Left renal cortex interstitium (tissue), 4 donors: ENCODE measurements at regions not wholly inside any gene's neighbourhood (a gene's known extent, or its start where the extent isn't known, plus 50 kb on each side); places are given as distances from the start of the nearest gene placed in this dataset.
"Not testable (repeated sequence)": the region's sequence is repeated elsewhere in the genome, so short reads cannot be mapped to it uniquely, and the experiment has no call there.

Experiments used
- DNase-seq, 4 donors: peaks; one replicate each; pipeline ENCODE4 v3.0.0-alpha.2; 2013; ENCODE audit warnings: low read depth in 4 of 4, low spot score in 2 of 4, missing footprints in 1 of 4

GRCh38 chrX:7542587-7543380 is 300.2 kb upstream of the VCX start:
- DNase-seq: no peak

DNA sequence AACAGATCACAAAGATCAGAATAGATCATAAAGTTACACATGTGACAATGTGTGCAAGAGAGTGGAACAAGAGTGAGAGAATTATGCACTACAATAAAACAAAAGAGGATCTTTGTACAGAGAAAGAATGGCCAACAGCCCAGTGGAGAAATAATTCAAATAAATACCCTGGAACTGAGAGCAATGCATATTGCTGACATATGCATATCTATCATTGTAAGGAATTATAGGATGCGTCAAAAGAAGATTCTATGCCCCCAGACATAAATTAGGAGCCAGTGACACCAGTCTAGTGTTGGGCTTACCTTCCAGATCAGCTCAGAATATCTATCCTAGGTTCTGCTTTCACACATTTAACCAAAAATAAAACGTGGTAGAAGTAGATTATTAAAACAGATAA is 320.1 kb upstream of the VCX start:
- DNase-seq: no peak

DNA sequence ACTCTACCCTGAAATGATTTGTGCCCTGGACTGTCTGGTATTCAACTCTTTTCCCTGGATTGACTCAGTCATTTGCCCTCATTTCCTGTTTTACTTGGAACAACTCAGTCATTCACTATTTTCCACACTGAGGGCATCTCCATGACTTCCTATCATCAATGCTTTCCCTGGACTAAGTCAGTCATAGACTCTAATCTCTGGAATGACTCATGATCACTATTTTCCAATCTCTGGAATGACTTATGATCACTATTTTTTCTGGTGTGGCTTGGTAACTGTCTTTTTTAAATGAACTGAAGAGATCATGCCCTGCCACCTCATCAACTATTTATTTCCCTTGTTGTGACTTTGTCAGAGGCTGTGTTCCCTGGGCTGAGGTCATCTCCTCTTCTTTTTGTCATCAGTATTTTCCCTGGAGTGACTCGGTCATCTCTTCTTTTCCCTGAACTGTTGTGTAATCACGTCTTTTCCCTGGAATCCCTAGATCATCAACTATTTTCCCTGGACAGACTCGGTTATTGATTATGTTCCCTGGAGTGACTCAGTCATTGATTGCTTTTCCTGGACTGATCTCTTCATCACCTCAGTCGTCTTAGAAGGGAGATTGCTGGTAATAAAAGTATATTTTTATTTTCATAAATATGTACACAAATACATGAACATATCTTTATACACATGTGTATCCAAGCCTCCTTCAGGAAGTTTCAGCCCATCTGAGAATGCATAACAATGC is 327.1 kb upstream of the VCX start:
- no peak for DNase-seq

- DNase-seq: no peak
Observed at GRCh38 chrX:7514871-7515599, 327.9 kb upstream of the VCX start.

GRCh38 chrX:7512845-7513244 is 330.1 kb upstream of the VCX start:
- no peak for DNase-seq

DNA sequence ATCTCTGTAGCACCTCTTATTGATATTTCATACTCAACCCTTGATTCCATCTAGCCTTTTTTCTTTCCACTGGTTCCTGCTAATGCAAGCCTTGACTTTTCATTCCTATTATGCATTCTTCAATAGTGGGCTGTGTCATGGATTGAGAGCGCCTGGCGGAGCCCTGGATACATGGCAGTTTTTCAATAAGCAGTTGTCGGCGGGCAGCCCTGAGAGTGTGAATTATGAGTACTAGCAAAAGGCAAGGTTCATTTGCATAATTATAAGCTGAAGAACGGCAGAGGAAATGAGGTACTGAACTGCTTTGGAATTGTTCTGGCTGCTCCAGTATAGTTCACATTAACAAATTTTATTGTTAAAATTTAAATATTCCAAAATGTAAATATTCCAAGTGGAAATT is 339.7 kb upstream of the VCX start:
- DNase-seq: no peak

DNA sequence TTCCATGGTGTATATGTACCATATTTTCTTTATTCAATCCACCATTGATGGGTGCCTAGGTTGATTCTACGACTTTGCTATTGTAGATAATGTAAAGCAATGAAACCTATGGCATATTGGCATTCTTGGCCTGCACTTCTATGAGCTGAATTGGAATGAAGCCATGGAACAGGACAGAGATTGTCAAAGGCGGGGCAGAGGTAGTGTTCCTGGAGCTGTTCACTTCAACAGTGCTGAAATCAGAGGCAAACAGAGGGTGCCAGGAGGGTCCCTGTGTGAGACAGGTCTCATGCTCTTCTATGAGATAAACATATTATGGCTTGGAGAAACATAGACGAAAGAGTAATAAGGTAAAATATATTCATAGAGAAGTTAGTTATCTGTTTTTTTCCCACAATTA is 342.6 kb upstream of the VCX start:
- DNase-seq: no peak

- no peak for DNase-seq
Observed at GRCh38 chrX:7486505-7486904, 338.6 kb upstream of the PUDP start.

DNA sequence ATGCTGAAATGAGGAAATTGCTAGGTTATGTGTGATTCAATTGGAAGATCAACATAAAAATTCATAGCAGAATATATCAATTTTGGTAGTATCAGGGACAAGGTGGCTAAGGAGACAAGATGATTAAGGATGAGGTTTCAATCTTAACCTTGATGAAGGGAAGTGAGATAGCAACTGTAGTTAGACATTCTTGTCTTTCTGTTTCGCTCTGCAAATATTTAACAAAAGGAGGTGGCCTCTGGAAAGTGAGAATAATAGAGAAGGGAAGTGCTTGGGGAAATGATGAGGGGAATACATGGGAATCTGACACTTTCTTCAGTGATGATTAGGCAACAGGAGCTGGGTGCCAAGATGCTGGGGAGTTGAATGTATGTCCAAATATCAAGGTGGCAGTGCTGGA is 337.1 kb upstream of the PUDP start:
- DNase-seq: no peak

DNA sequence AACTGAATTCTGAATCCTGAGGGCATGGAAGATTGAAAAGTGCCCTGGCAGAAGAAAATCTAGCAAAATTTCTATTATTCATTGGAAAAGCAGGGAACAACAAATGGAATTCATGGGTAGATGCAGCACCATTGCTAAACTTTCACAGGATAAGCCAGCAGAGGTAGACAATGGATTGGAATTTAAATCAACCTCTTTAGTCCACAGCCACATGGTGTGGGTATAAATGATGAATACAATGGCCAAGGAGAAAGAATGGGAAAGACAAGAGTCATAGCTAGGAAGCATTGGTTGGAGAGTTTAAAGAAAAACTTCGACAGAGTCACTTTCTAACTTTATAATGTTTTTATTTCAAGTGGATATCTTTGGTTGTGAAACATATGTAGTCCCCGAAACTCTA is 332.8 kb upstream of the PUDP start:
- no peak for DNase-seq

DNA sequence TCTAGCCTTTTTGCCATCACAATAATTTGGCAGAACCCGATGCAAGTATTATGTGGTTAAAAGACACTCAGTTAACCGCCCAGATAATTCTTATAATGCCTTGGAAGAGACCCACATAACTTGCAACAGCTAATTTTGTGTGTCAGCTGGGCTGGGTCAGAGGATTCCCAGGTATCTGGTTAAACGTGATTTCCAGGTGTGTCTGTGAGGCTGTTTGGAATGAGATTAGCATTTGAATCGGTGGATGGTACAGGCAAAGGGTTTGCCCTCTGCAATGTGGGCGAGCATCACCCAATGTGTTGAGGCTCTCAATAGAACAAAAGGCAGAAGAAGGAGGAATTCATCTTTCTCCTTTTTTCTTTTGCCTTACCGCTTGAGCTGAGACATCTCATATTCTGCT is 314.2 kb upstream of the PUDP start:
- no peak for DNase-seq

- DNase-seq: not testable (repeated sequence)
Observed at GRCh38 chrX:7461051-7461450, 313.1 kb upstream of the PUDP start.

DNA sequence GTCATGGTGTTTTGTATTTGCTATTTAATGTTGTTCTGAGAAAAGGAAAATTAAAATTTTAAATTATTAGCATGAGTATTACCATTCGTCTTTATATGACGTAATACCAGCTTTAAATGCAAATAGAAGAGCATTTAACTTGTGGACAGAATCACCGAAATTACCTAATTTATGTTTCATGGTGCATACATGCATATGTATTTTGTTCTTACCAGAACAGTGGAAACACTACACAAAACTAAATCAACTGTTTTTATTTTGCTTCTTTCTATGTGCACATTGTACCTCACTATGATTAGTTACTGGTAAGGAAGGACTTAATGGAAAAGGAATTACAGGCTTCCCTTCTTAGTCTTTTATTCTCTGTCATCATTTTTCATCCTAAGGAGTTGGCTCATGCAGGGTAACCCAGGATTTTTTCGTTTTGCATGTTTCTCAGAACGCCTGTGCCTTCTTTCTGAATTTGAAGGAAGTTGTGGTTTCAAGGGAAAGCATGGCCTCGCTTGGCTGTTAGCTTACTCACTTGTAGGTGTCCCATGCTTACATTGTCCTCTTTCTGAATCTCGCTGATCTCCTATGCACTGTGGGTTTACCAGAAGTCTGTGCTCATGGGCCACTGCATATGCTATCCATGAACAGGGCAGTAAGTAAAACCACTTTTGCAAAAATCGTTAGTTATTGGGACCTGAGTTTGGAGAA is 300.0 kb upstream of the PUDP start:
- no peak for DNase-seq

DNA sequence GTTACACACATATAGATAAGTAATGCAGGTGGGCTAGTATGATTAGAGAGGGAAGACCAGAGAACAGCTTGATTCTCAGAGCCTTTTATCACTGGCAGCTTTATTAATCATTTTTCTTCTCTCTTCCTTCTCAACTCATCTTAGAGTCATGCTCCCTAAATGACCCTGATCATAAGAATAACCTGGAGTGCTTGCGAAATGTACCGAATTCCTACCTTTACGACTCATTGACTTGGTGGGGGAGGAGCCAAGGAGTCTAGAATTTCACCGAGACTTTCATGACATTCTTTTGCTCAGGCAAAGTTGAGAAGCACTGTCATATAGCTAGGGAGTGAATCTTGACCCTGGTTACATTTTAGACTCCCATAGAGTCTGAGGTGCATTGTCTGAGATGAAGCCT is 298.9 kb upstream of the PUDP start:
- no peak for DNase-seq

GRCh38 chrX:7444967-7445366 is 297.0 kb upstream of the PUDP start:
- DNase-seq: no peak

DNA sequence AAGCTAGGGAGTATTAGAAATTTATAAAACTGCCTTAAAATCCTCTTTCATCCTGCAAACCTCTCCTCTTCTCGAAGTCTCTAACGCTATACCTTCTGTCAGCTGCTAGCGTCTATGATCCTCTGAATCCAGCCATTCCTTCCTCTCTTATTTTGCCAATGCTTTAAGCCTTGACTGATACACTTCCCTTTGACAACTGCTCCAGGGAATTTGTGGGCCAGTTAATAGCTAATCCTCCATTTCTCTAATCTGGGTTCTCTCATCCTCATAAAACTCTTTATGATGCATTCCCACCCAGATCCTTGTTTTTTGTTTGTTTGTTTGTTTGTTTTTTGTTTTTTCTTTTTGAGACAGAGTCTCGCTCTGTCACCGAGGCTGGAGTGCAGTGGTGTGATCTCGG is 293.6 kb upstream of the PUDP start:
- no peak for DNase-seq

- DNase-seq: no peak
Observed at GRCh38 chrX:7435822-7436221, 287.9 kb upstream of the PUDP start.

- no peak for DNase-seq
Observed at GRCh38 chrX:7432901-7433300, 284.9 kb upstream of the PUDP start.

DNA sequence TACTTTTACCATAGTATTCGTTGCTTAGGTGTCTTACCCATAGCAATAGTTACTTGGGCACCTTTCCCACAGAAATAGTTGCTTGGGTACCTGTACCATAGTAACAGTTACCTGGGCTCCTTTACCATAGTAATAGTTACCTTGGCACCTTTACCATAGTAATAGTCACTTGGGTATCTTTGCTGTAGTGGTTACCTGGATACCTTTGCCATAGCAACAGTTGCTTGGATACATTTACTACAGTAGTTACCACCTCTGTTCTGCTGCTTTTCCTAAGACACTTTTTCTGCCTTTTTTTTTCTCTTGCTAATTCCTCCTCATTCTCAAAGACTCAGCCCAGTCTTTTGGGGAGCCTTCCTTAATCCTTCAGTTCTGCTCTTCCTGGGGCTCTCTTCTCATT is 272.8 kb upstream of the PUDP start:
- DNase-seq: no peak

DNA sequence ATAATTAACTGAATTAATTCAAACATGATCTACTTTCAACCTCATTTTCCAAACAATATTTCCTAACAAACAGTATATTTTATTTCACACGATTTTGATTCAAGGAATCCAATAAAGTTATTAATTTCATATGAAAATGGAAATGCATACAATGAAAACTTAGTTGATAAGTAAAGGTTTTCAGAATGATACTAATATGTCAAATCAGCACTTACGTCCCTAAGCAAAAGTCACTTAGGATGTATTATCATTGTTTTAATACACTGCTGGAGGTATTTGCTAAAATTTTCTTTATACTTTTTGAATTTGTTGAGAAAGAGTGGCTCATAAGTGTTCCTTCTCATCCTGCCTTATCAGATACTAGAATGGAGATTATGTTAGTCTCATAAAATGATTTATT is 266.8 kb upstream of the PUDP start:
- DNase-seq: no peak

DNA sequence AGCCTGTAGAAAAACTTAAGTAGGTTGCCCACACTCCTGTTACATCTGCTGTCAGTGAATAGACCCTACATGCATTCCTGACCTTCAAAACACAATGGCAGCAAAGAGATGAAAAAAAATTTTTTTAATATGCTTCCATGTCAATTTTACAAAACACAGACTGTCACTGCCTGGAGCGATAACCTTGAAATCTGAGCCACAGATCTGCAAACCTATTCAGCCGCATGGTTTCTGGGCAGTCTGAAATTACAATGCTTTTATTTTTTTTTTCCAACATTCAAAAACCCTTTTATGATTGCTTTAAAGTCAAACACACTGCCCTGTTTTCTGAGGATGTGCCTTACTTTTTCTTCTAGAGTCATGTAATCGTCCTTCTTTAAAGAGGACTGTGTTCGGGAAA is 264.9 kb upstream of the PUDP start:
- no peak for DNase-seq
